Brain microvascular endothelial cell (primary cell): ENCODE measurements at regions not wholly inside any gene's neighbourhood (a gene's known extent, or its start where the extent isn't known, plus 50 kb on each side); places are given as distances from the start of the nearest gene placed in this dataset.

Experiments
- DNase-seq: peaks from one replicate; pipeline ENCODE4 v3.0.0-alpha.2; 2020
- H3K27ac ChIP-seq: fragments of 250-450 bp; sonication (Bioruptor Pico); 2 replicates; pipeline ENCODE4 v1.5.1; 2020; ENCODE audit warnings: mild to moderate bottlenecking, moderate library complexity
- H3K27me3 ChIP-seq: fragments of 250-450 bp; sonication (Bioruptor Pico); replicated peaks from 2 replicates; pipeline ENCODE4 v1.5.1; 2020; ENCODE audit warnings: mild to moderate bottlenecking
- H3K36me3 ChIP-seq: fragments of 250-450 bp; sonication (Bioruptor Pico); replicated peaks from 2 replicates; pipeline ENCODE4 v1.5.1; 2020; ENCODE audit warnings: mild to moderate bottlenecking
- H3K4me3 ChIP-seq: 2 replicates; pipeline ENCODE4 v1.5.1; 2011; ENCODE audit warnings: low read depth, mild to moderate bottlenecking, control low read depth, low read length, moderate library complexity
- CTCF ChIP-seq: IDR thresholded peaks from 2 replicates; pipeline ENCODE4 v1.5.1; 2011; ENCODE audit warnings: low read depth, mild to moderate bottlenecking, moderate library complexity, low read length, control low read depth, inconsistent platforms; ENCODE audit errors: missing control alignments
- in situ Hi-C: cut with HindIII; loops from 2 replicates; pipeline ENCODE4 v1.10.0; 2017; ENCODE audit warnings: low sequenced_read_pairs, low pct_ligation_motif_present

DNA sequence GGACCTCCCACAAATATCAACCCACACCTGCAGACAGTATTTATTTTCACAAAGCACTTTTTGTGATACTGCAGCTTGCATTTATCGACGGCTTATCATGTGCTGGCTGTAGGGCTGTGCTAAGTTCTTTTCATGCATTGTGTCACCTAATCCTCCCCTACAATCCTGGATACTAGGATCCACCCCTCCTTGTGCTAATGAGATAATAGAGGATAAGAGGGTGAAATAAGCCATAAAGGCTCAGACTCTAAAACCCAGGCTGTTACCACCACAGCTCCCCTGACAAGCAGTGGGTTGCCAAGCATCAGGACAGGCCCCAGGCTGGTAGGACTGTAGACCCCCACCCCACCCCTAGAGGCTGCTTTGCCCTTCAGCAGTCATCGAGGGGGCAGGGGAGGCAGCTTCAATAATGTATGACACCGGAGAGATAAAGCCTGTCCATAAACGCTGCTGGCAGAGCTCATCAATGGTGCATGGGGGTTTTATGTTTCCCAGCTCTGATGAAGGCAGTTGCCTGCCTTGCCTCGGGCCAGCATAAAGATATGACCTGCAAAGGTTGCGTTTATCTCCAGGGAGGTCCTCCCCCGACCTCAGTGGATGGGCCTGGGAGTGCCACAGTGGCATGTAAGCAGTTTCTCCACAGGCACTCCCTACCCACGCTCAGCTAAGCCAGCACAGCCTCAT lies 73.9 kb upstream of the C16orf82 start:
- in situ Hi-C loops = no loop called here
- DNase-seq = no peak
- H3K27me3 ChIP-seq = no peaks in the 10 kb centered on the region
- H3K4me3 ChIP-seq = no peak overlapping the region
- no peak overlapping the region for H3K27ac ChIP-seq
- no peak for TF ChIP-seq CTCF
- no peaks in the 10 kb centered on the region for H3K36me3 ChIP-seq

GRCh38 chr16:26993511-26993910 lies 73.2 kb upstream of the C16orf82 start:
- TF ChIP-seq CTCF = no peak
- in situ Hi-C loops = no loop called here

DNA sequence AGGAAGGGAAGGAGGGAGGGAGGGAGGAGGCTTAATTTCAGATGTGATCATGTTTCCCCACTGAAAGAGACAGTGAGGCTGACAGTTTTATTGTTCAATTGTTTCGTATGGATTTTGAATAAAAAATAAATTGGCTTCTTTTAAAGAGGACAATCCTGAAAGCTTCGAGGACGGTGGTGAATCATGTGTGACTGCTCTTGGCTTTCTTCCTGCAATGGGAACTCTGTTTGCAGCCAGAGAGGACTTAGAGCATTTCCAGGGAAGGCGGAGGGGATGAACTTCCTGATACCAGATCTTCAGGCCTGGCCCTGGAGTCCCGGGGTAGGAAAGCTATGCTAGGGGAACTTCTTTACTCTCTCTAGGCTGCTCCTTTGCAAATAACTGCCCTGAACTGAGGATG lies 72.8 kb upstream of the C16orf82 start:
- TF ChIP-seq CTCF = no peak
- Histone ChIP-seq H3K27me3 (no peaks in the 10 kb centered on the region), H3K27ac (no peak overlapping the region), H3K36me3 (no peaks in the 10 kb centered on the region), H3K4me3 (no peak overlapping the region)
- in situ Hi-C loops = no loop called here
- DNase-seq = peak; percentile 15

More at GRCh38 chr16:26993511-26993910, 73.2 kb upstream of the C16orf82 start:
- Histone ChIP-seq H3K36me3 (no peaks in the 10 kb centered on the region), H3K27me3 (no peaks in the 10 kb centered on the region), H3K27ac (no peak overlapping the region), H3K4me3 (no peak overlapping the region)
- no peak for DNase-seq

DNA sequence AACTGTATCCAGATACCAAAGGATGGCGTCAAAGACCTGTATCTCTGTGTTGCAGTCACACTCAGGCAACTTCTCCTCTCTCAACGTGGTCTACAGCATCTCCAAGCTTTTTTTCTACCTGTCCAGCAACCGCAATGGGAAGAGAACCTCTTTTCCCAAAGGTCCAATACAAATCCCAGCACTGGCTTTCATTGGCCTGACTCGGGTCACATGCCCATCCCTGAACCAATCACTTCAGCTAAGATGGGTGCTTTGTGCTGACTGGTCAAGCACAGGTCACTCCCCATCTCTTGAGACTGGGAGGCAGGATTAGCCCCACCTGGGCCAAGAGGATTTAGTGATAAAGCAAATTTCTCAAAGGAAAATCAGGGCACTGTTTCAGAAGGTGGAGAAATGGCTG lies 71.2 kb upstream of the C16orf82 start:
- no peak for DNase-seq
- no peak for TF ChIP-seq CTCF
- in situ Hi-C loops = no loop called here
- Histone ChIP-seq H3K27me3 (no peaks in the 10 kb centered on the region), H3K36me3 (no peaks in the 10 kb centered on the region), H3K27ac (no peak overlapping the region), H3K4me3 (no peak overlapping the region)

- Histone ChIP-seq H3K36me3 (no peaks in the 10 kb centered on the region), H3K4me3 (no peak overlapping the region), H3K27ac (no peak overlapping the region), H3K27me3 (no peaks in the 10 kb centered on the region)
- in situ Hi-C loops = no loop called here
- no peak for DNase-seq
- no peak for TF ChIP-seq CTCF
Measured at GRCh38 chr16:27005386-27005785, 61.3 kb upstream of the C16orf82 start.
